GM12865 (cell line): ENCODE measurements at regions not wholly inside any gene's neighbourhood (a gene's known extent, or its start where the extent isn't known, plus 50 kb on each side); places are given as distances from the start of the nearest gene placed in this dataset.

ENCODE experiments used
- DNase-seq: peaks from one replicate; pipeline ENCODE4 v3.0.0; 2010; ENCODE audit warnings: low read depth
- H3K4me3 ChIP-seq: 2 replicates; pipeline ENCODE4 v1.5.1; 2011; ENCODE audit warnings: mild to moderate bottlenecking, low read depth, low read length, control low read depth
- TF ChIP-seq, protein P1 (sequence below): IDR thresholded peaks from 2 replicates; pipeline ENCODE4 v1.5.1; 2011; ENCODE audit warnings: low read length, control low read depth, low read depth, inconsistent platforms; ENCODE audit not compliant: insufficient read depth; ENCODE audit errors: missing control alignments

DNA sequence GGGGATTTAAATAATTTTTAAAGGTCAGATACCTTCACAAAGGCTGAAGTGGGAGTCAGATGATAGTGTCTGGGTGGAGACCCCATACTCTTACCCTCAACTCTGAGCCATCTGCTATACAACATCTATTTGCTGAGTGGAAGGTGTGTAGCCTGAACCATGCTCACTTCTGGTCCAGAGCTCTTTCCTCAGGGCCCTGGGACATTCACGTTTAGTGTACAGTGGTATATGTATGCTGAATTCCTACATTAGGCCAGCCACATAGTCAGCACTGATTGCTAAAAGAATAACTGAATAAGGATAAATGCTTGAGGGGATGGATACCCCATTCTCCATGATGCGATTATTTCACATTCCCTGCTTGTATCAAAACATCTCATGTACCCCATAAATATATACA, 107.3 kb downstream of the KIF26A start:
- TF ChIP-seq, protein P1, sequence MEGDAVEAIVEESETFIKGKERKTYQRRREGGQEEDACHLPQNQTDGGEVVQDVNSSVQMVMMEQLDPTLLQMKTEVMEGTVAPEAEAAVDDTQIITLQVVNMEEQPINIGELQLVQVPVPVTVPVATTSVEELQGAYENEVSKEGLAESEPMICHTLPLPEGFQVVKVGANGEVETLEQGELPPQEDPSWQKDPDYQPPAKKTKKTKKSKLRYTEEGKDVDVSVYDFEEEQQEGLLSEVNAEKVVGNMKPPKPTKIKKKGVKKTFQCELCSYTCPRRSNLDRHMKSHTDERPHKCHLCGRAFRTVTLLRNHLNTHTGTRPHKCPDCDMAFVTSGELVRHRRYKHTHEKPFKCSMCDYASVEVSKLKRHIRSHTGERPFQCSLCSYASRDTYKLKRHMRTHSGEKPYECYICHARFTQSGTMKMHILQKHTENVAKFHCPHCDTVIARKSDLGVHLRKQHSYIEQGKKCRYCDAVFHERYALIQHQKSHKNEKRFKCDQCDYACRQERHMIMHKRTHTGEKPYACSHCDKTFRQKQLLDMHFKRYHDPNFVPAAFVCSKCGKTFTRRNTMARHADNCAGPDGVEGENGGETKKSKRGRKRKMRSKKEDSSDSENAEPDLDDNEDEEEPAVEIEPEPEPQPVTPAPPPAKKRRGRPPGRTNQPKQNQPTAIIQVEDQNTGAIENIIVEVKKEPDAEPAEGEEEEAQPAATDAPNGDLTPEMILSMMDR, result no peak
- H3K4me3 ChIP-seq, result no peak overlapping the region
- no peak for DNase-seq

DNA sequence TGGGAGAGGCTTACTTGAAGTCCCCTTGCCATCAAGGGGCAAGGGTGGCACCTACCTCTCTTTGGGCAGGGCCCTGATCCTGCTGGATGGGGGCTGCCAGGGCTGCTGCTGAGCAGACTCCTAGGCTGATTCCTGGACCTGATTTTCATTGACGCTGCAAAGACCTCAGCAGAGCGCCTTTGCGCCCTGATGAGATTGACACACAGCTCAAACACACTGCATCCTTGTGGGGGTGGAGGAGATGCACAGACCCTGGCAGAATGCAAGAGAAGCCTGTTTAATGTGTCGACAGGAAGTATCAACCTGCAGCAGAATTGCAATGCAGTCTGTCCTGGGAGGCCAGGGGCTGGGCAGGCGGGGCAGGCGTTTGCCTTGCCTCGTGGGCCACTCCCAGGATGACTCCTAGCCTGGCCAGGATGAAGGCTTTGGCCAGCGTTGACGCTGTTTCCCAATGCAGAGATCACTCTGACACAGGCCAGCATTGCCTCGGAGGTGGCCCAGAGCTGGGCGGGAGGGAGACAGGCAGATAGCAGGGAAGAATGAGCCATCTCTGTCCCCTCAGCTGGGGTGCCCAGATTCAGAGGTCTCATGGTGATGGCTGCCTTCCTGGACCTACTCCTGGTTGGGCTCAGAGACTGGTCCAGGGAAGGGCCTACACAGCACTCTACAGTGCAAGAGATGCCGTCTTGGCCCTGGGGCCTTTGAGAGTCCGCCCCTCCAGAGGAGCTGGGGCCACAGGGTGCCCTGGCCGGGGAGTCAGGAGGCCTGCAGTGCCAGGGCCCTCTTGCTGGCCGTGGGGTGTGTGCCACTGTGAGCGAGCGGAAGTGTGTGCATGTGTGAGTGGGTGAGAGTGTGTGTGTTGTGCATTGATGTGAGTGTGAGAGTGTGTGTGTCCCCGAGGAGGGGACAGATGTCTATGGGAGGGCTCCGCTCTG, 108.3 kb downstream of the KIF26A start:
- TF ChIP-seq, protein P1, result no peak
- no peak overlapping the region for H3K4me3 ChIP-seq
- DNase-seq, result no peak

DNA sequence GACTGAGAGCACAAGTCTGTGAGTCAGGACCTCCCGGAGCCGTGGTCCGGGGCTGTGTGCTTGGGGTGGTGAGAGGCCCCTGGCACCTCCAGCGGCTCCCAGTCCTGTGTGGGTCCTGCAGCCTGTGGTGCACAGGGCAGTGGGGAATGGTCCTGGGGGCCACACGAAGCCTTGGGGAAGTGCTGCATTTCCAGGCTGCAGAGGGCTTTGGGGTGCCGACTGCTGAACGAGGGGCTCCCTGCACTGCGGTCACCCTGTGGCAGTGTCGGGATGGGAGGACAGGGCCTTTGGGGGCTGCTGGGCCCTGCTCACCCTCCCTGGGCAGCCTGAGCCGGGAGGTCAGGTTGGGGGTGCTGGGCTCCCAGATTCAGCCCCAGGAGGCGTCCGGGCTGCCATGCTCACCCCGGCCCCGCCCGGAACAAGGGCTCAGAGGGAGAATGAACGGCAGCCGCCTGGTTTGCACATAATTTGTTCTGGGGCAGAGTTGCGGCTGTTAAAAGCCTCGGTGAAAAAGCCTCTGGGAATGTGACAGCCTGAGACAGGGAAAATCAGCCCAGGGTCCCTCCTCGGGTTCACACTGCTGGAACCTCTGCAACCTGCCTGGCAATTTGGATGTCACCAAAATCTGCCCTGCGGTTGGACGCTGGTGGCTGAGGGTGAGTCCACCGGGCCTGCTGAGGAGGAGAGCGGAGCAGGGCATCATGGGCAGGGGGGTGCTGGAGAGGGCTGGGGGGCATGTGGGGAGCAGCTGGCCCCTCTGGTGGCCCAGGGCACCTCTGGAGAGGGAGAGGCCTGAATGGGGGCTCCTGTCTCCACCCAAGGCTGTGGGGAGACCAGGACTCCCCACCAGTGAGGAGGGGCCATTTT, 109.2 kb downstream of the KIF26A start:
- TF ChIP-seq, protein P1, result no peak
- no peak overlapping the region for H3K4me3 ChIP-seq
- DNase-seq, result no peak

DNA sequence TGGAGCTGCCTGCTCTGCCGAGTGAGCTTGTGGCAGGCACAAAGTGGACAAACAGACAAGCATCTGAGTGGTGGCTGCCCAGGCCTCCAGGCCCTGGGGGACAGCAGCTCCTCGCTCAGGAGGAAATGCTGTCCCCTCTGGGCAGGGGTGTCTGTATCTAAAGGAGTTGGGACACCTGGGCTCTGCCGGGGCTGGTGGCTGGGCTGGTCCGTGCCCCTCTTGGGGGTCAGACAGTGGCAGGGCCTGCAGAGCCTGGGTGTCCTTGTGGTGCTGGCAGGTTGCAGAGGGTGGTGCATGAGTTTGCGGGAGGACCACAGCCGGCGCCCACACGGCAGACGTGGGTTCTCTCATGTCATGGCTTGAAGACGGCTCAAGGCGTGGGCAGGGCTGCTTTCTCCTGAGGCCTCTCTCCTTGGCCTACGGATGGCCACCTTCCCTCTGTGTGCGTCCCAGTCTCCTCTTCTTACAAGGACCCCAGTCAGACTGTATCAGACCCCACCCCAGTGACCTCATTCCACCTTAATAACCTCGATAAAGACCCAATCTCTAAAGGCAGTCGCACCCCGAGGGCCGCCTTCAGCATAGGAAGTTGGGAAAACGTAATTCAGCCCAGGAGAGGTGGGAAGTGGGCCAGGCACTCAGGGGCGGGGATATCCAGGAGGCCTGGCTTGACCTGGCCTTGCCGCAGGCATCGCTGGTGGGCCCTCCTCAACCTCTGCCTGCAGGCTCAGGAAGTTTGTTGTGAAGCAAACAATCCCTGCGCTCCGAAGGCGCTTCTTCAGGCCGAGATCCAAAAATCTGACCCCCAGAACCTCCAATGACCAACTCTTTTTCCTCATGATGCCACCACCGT, 110.0 kb downstream of the KIF26A start:
- no peak for DNase-seq
- TF ChIP-seq, protein P1, result no peak
- H3K4me3 ChIP-seq, result no peak overlapping the region

DNA sequence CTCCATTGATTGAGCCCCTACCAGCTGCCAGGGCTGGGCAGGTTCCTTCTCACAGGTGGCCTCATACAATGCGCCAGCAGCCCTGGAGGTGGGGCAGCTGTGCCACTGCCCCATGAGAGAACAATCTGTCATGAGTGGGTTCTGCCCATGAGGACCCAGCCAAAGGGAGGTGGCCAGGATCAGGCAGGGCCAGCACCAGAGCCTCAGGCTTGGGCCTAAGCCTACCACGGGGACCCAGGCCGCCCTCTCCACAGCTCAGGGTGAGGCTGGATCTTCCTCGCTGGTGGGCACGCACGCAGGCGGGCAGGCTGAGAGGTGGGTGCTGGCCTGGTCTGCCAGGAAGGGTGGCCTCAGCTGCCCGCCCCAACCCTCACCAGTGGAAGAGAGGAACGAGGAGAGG, 110.7 kb downstream of the KIF26A start:
- no peak for DNase-seq
- H3K4me3 ChIP-seq, result no peak overlapping the region
- TF ChIP-seq, protein P1, result no peak

DNA sequence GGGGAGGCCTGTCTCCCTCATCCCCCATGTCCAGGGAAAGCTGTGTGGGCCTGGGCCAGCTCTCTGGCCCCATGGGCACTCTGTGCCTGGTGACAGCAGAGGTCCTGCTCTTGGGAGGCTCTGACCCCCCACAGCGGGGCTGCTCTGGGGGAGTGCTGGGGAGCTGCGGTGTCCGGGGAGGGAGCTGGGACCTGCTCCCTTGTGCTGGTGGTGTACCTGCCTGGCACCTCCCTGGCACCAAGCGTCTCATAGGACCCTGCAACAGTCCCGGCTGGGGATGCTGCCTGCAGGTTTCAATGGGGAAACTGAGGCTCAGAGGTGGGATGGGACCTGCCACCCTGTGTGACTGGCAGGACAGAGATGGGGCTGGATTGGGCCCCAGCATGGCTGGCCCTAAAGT, 111.3 kb downstream of the KIF26A start:
- TF ChIP-seq, protein P1, result no peak
- no peak for DNase-seq
- no peak overlapping the region for H3K4me3 ChIP-seq
